ENCODE measurements at regions not wholly inside any gene's neighbourhood (a gene's known extent, or its start where the extent isn't known, plus 50 kb on each side); places are given as distances from the start of the nearest gene placed in this dataset.

GRCh38 chrX:121102101-121102500 lies 54.7 kb downstream of the GLUD2 start:
- CTCF ChIA-PET (ENCODE audit: low intra/inter-chr PET ratio) = no interaction called here
- H3K9me1 ChIP-seq (ENCODE audit: control insufficient read depth, insufficient read depth, low read length) = no peaks in the 10 kb centered on the region
- H2AFZ ChIP-seq (ENCODE audit: low read depth, low read length) = no peak overlapping the region
- H3K79me2 ChIP-seq (ENCODE audit: control insufficient read depth, insufficient read depth, low read length) = no peaks in the 10 kb centered on the region
- H4K20me1 ChIP-seq (replicated peaks; ENCODE audit: control insufficient read depth, insufficient read depth, low read length) = no peaks in the 10 kb centered on the region
- no peak for ATAC-seq
- POLR2A ChIA-PET = interaction anchor here (1.2 kb wide), 1 partner anchor 9 kb away, joined by 4 read pairs; no protein-coding TSS in a partner anchor
- TF ChIP-seq MAFF (IDR thresholded peaks at IDR 0.05; ENCODE audit: low read length) (no peak), PKNOX1 (IDR thresholded peaks at IDR 0.05) (peak; percentile 83), E2F8 (IDR thresholded peaks at IDR 0.05; ENCODE audit: low read depth, partially characterized antibody) (no peak), FOXP1 (CRISPR knock-in tag; IDR thresholded peaks at IDR 0.05) (no peak)
- H3K27ac ChIP-seq (ENCODE audit: extremely low read depth, low read depth, low read length) = no peak overlapping the region
- H3K9me3 ChIP-seq (replicated peaks; ENCODE audit: control insufficient read depth, insufficient read depth, low read depth, low read length) = no peaks in the 10 kb centered on the region
- FAIRE-seq = no peak
- no TSS peak for BruUV-seq (replicated peaks)
- H3K36me3 ChIP-seq (ENCODE audit: control insufficient read depth, insufficient read depth, low read length) = no peaks in the 10 kb centered on the region
- H3K4me1 ChIP-seq (replicated peaks in 1 of 2; ENCODE audit: control insufficient read depth in 2 of 2, insufficient read depth in 2 of 2, low read length in 2 of 2) = no peaks in the 10 kb centered on the region
- no peak overlapping the region for H3K4me2 ChIP-seq (ENCODE audit: insufficient read depth, low read length)
- H3K9ac ChIP-seq (ENCODE audit: insufficient read depth in 1 of 2, low read depth in 2 of 2, low read length in 2 of 2) = no peak overlapping the region
- no peak overlapping the region for H3K4me3 ChIP-seq
- intact Hi-C loops (cut with micrococcal nuclease) = no loop called here
- DNase-seq (ENCODE audit: extremely low read depth in 1 of 4, low spot score in 3 of 4) = no peak
- no peaks in the 10 kb centered on the region for H3K27me3 ChIP-seq (ENCODE audit: control insufficient read depth in 2 of 2, insufficient read depth in 2 of 2, low read length in 2 of 2)
- in situ Hi-C loops (cut with MboI) = no loop called here

Measured in K562 (cell line).